HEK293 (cell line): ENCODE measurements at regions not wholly inside any gene's neighbourhood (a gene's known extent, or its start where the extent isn't known, plus 50 kb on each side); places are given as distances from the start of the nearest gene placed in this dataset.

ENCODE experiments used
- CTCF ChIA-PET: fragments of 350-600 bp; formaldehyde crosslinking; extraction: SDS; loops from one replicate; lab custom pipeline; 2021; ENCODE audit warnings: antibody characterized with exemption; lab: Yijun Ruan, JAX
- POLR2A ChIA-PET: fragments of 300-600 bp; formaldehyde crosslinking; extraction: SDS; loops from one replicate; lab custom pipeline; 2020; ENCODE audit warnings: antibody characterized with exemption, inconsistent platforms; lab: Yijun Ruan, JAX
- H3K27ac ChIP-seq: fragments of 200-500 bp; sonication (Bioruptor generic); 2 replicates; pipeline ENCODE4 v1.5.1; 2014; ENCODE audit warnings: low read depth, low read length, control low read depth, inconsistent platforms; ENCODE audit errors: extremely low read depth
- H3K36me3 ChIP-seq, 2 experiments: fragments of 200-500 bp in 1 of 2; sonication (Bioruptor generic) in 1 of 2; 1 replicate in 1 of 2; 2 replicates in 1 of 2; pipeline ENCODE4 v1.5.1; 2014 to 2017; ENCODE audit warnings: inconsistent platforms in 2 of 2, low read length in 2 of 2; ENCODE audit not compliant: control insufficient read depth in 2 of 2, insufficient read depth in 1 of 2
- H3K4me1 ChIP-seq: fragments of 200-500 bp; sonication (Bioruptor generic); 2 replicates; pipeline ENCODE4 v1.5.1; 2014; ENCODE audit warnings: mild to moderate bottlenecking, low read length, inconsistent platforms; ENCODE audit not compliant: control insufficient read depth, insufficient read depth
- H3K4me3 ChIP-seq: 2 replicates; pipeline ENCODE4 v1.5.1; 2011; ENCODE audit warnings: low read depth, mild to moderate bottlenecking, control low read depth, low read length, moderate library complexity
- H3K9me3 ChIP-seq: fragments of 200-500 bp; sonication (Bioruptor generic); 2 replicates; pipeline ENCODE4 v1.5.1; 2014; ENCODE audit warnings: low read depth, low read length, inconsistent platforms; ENCODE audit not compliant: control insufficient read depth, insufficient read depth
- GLIS1 ChIP-seq: fragments of 450-650 bp; formaldehyde crosslinking; IDR thresholded peaks from 2 replicates; pipeline ENCODE4 v1.5.1; 2016; ENCODE audit warnings: missing biosample characterization, missing genetic modification characterization
- OVOL3 ChIP-seq: fragments of 450-650 bp; formaldehyde crosslinking; IDR thresholded peaks from 2 replicates; pipeline ENCODE4 v1.5.1; 2016; ENCODE audit warnings: missing biosample characterization, missing genetic modification characterization
- SETDB1 ChIP-seq: IDR thresholded peaks from one replicate; pipeline ENCODE4 v1.6.1; 2017; ENCODE audit warnings: mild to moderate bottlenecking, low read length, moderate library complexity, mixed read lengths; ENCODE audit not compliant: insufficient read length
- ZBTB6 ChIP-seq: fragments of 450-650 bp; formaldehyde crosslinking; IDR thresholded peaks from 2 replicates; pipeline ENCODE4 v1.5.1; 2017; ENCODE audit warnings: missing biosample characterization, missing genetic modification characterization
- ZBTB7A ChIP-seq: fragments of 450-650 bp; formaldehyde crosslinking; IDR thresholded peaks from 2 replicates; pipeline ENCODE4 v1.5.1; 2016; ENCODE audit warnings: low read depth, missing biosample characterization, missing genetic modification characterization
- ZNF19 ChIP-seq: fragments of 450-650 bp; formaldehyde crosslinking; IDR thresholded peaks from 2 replicates; pipeline ENCODE4; 2016; ENCODE audit warnings: missing biosample characterization, missing genetic modification characterization, low read depth
- ZNF239 ChIP-seq: fragments of 450-650 bp; formaldehyde crosslinking; IDR thresholded peaks from 2 replicates; pipeline ENCODE4 v1.5.1; 2016; ENCODE audit warnings: missing biosample characterization, missing genetic modification characterization
- ZNF366 ChIP-seq: fragments of 450-650 bp; formaldehyde crosslinking; conservative IDR thresholded peaks from 2 replicates; pipeline ENCODE4 v1.5.1; 2016; ENCODE audit warnings: missing biosample characterization, missing genetic modification characterization
- ZNF391 ChIP-seq: fragments of 450-650 bp; formaldehyde crosslinking; IDR thresholded peaks from 2 replicates; pipeline ENCODE4 v1.5.1; 2016; ENCODE audit warnings: low read depth, missing biosample characterization, missing genetic modification characterization, borderline replicate concordance
- ZNF621 ChIP-seq: fragments of 450-650 bp; formaldehyde crosslinking; IDR thresholded peaks from 2 replicates; pipeline ENCODE4 v1.5.1; 2017; ENCODE audit warnings: missing biosample characterization, missing genetic modification characterization
- ZNF629 ChIP-seq: fragments of 450-650 bp; formaldehyde crosslinking; IDR thresholded peaks from 2 replicates; pipeline ENCODE4 v1.5.1; 2017; ENCODE audit warnings: missing biosample characterization, missing genetic modification characterization
- ZNF830 ChIP-seq: fragments of 450-650 bp; IDR thresholded peaks from 2 replicates; pipeline ENCODE4 v1.5.0; 2018; ENCODE audit warnings: missing biosample characterization, missing genetic modification characterization, low read depth, mild to moderate bottlenecking, moderate library complexity
- TF ChIP-seq, protein P1 (sequence below): fragments of 450-650 bp; formaldehyde crosslinking; IDR thresholded peaks from 2 replicates; pipeline ENCODE4 v1.5.1; 2016; ENCODE audit warnings: missing biosample characterization, missing genetic modification characterization
- TF ChIP-seq, protein P2 (sequence below): fragments of 450-650 bp; IDR thresholded peaks from 2 replicates; pipeline ENCODE4 v1.5.1; 2018; ENCODE audit warnings: missing biosample characterization, missing genetic modification characterization
- TF ChIP-seq, protein P3 (sequence below): fragments of 450-650 bp; formaldehyde crosslinking; IDR thresholded peaks from 2 replicates; pipeline ENCODE4 v1.5.1; 2016; ENCODE audit warnings: missing biosample characterization, missing genetic modification characterization

DNA sequence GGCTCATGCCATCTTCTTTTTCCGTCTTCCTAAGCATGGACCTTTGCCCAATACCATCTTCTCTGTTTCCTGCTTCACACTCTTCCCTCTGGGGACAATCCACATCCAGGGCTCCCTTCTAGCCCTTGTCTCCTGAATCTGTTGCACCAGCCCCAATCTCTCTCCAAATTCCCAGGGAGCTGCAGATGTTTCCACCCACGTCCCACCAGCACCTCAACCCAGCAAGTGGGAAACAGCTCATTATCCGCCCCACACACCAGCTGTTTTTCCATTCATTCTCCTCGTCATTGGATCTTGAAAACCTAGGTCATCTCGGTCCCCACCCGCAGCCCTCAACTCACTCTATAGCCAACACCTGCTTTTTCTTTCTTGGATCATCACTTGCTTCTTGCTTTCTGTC lies 185.0 kb upstream of the CDYL start (continued):
- TF ChIP-seq ZNF239 (tag by site-specific recombination) = no peak
- no peak for TF ChIP-seq ZNF366 (tag by site-specific recombination)
- TF ChIP-seq SETDB1 = no peak
- no peak for TF ChIP-seq GLIS1 (tag by site-specific recombination)
- TF ChIP-seq ZNF629 (tag by site-specific recombination) = no peak

DNA sequence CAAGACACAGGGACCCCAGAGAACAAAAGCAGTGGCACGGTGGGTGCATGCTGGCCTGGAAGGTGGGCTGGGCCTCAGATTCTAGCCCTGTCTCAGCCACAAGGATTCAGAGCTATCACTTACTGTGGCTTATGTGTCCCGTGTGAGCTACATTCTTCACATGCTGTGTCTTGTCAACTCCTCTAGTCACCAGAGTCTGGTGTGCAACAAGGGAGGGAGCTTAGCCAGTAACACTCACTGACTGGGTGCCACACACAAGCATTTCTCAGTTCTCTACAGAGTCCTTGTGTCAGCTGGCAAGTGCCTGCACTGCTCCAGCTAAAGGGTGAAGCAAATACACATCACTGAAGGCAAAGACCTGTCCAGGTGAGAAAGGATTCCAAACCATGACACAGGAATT lies 186.9 kb upstream of the CDYL start:
- TF ChIP-seq ZNF621 (tag by site-specific recombination) = no peak
- TF ChIP-seq, protein P1, sequence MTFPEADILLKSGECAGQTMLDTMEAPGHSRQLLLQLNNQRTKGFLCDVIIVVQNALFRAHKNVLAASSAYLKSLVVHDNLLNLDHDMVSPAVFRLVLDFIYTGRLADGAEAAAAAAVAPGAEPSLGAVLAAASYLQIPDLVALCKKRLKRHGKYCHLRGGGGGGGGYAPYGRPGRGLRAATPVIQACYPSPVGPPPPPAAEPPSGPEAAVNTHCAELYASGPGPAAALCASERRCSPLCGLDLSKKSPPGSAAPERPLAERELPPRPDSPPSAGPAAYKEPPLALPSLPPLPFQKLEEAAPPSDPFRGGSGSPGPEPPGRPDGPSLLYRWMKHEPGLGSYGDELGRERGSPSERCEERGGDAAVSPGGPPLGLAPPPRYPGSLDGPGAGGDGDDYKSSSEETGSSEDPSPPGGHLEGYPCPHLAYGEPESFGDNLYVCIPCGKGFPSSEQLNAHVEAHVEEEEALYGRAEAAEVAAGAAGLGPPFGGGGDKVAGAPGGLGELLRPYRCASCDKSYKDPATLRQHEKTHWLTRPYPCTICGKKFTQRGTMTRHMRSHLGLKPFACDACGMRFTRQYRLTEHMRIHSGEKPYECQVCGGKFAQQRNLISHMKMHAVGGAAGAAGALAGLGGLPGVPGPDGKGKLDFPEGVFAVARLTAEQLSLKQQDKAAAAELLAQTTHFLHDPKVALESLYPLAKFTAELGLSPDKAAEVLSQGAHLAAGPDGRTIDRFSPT (tag by site-specific recombination) = no peak
- TF ChIP-seq ZNF391 (tag by site-specific recombination) = no peak
- H3K9me3 ChIP-seq = no peaks in the 10 kb centered on the region
- H3K36me3 ChIP-seq = no peaks in the 10 kb centered on the region
- ChIA-PET POLR2A (no interaction called here), CTCF (interaction anchor here (0.6 kb wide), 1 partner anchor 143 kb away, joined by 4 read pairs; no protein-coding TSS in a partner anchor)
- no peaks in the 10 kb centered on the region for H3K4me1 ChIP-seq
- H3K4me3 ChIP-seq = no peak overlapping the region
- H3K27ac ChIP-seq = no peak overlapping the region

GRCh38 chr6:4588581-4588980 lies 187.6 kb upstream of the CDYL start:
- POLR2A ChIA-PET = no interaction called here

GRCh38 chr6:4588163-4588562 lies 188.0 kb upstream of the CDYL start:
- no peak for TF ChIP-seq OVOL3
- TF ChIP-seq, protein P2, sequence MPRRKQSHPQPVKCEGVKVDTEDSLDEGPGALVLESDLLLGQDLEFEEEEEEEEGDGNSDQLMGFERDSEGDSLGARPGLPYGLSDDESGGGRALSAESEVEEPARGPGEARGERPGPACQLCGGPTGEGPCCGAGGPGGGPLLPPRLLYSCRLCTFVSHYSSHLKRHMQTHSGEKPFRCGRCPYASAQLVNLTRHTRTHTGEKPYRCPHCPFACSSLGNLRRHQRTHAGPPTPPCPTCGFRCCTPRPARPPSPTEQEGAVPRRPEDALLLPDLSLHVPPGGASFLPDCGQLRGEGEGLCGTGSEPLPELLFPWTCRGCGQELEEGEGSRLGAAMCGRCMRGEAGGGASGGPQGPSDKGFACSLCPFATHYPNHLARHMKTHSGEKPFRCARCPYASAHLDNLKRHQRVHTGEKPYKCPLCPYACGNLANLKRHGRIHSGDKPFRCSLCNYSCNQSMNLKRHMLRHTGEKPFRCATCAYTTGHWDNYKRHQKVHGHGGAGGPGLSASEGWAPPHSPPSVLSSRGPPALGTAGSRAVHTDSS = peak; percentile 85
- H3K9me3 ChIP-seq = no peaks in the 10 kb centered on the region
- no peak overlapping the region for H3K27ac ChIP-seq
- no peak overlapping the region for H3K4me3 ChIP-seq
- CTCF ChIA-PET = no interaction called here
- POLR2A ChIA-PET = no interaction called here
- no peaks in the 10 kb centered on the region for H3K36me3 ChIP-seq
- H3K4me1 ChIP-seq = no peaks in the 10 kb centered on the region

More at GRCh38 chr6:4588581-4588980, 187.6 kb upstream of the CDYL start:
- Histone ChIP-seq H3K36me3 (no peaks in the 10 kb centered on the region), H3K27ac (no peak overlapping the region), H3K9me3 (no peaks in the 10 kb centered on the region), H3K4me1 (no peaks in the 10 kb centered on the region), H3K4me3 (no peak overlapping the region)
- TF ChIP-seq ZBTB7A (tag by site-specific recombination) = no peak
- TF ChIP-seq ZNF19 (tag by site-specific recombination) = no peak
- TF ChIP-seq ZBTB6 (tag by site-specific recombination) = no peak
- TF ChIP-seq, protein P3, sequence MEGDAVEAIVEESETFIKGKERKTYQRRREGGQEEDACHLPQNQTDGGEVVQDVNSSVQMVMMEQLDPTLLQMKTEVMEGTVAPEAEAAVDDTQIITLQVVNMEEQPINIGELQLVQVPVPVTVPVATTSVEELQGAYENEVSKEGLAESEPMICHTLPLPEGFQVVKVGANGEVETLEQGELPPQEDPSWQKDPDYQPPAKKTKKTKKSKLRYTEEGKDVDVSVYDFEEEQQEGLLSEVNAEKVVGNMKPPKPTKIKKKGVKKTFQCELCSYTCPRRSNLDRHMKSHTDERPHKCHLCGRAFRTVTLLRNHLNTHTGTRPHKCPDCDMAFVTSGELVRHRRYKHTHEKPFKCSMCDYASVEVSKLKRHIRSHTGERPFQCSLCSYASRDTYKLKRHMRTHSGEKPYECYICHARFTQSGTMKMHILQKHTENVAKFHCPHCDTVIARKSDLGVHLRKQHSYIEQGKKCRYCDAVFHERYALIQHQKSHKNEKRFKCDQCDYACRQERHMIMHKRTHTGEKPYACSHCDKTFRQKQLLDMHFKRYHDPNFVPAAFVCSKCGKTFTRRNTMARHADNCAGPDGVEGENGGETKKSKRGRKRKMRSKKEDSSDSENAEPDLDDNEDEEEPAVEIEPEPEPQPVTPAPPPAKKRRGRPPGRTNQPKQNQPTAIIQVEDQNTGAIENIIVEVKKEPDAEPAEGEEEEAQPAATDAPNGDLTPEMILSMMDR = no peak
- no peak for TF ChIP-seq ZNF830 (tag by site-specific recombination)
- CTCF ChIA-PET = no interaction called here
